MCF 10A (cell line): ENCODE measurements at regions not wholly inside any gene's neighbourhood (a gene's known extent, or its start where the extent isn't known, plus 50 kb on each side); places are given as distances from the start of the nearest gene placed in this dataset.

Experiments used
- BruUV-seq: library from RNA; stranded (reverse); fragments of 400-500 nt; replicated peaks from 2 replicates; lab custom pipeline; 2021; lab: Mats Ljungman, UMichigan
- CTCF ChIA-PET: fragments of 300-600 bp; sonication (Branson Sonifier 250); formaldehyde crosslinking; extraction: SDS; loops from one replicate; lab custom pipeline; 2021; ENCODE audit warnings: antibody characterized with exemption, inconsistent platforms; lab: Yijun Ruan, JAX
- POLR2A ChIA-PET: fragments of 300-600, 350-650 bp; sonication (Branson Sonifier 250); formaldehyde crosslinking; extraction: SDS; loops from one replicate; lab custom pipeline; 2020; ENCODE audit warnings: antibody characterized with exemption, inconsistent platforms; lab: Yijun Ruan, JAX
- DNase-seq: peaks from one replicate; pipeline ENCODE4 v3.0.0-alpha.2; 2018; ENCODE audit not compliant: unreplicated experiment
- H3K27ac Mint-ChIP-seq: one replicate; pipeline ENCODE4 v1.8.0; 2022; ENCODE audit warnings: mild to moderate bottlenecking, low read depth, mixed read lengths; ENCODE audit not compliant: unreplicated experiment
- H3K27me3 Mint-ChIP-seq: one replicate; pipeline ENCODE4 v1.8.0; 2022; ENCODE audit warnings: mixed read lengths; ENCODE audit not compliant: insufficient read depth, unreplicated experiment
- H3K36me3 Mint-ChIP-seq: one replicate; pipeline ENCODE4 v1.8.0; 2022; ENCODE audit warnings: mild to moderate bottlenecking, moderate library complexity, mixed read lengths; ENCODE audit not compliant: insufficient read depth, unreplicated experiment
- H3K4me1 Mint-ChIP-seq: one replicate; pipeline ENCODE4 v1.8.0; 2022; ENCODE audit warnings: mixed read lengths; ENCODE audit not compliant: insufficient read depth, unreplicated experiment
- H3K4me3 Mint-ChIP-seq: one replicate; pipeline ENCODE4 v1.8.0; 2022; ENCODE audit warnings: mild to moderate bottlenecking, moderate library complexity, mixed read lengths; ENCODE audit not compliant: unreplicated experiment
- H3K9me3 Mint-ChIP-seq: one replicate; pipeline ENCODE4 v1.8.0; 2022; ENCODE audit warnings: mixed read lengths; ENCODE audit not compliant: unreplicated experiment
- CTCF ChIP-seq: fragments of 200-600 bp; IDR thresholded peaks from one replicate; pipeline ENCODE4 v1.8.0; 2022; ENCODE audit warnings: antibody characterized with exemption, mild to moderate bottlenecking; ENCODE audit not compliant: unreplicated experiment
- intact Hi-C: fragments of 100-400 bp; cut with micrococcal nuclease; formaldehyde crosslinking; loops from 2 replicates; pipeline ENCODE4 v1.14.1; 2022

- Mint-ChIP-seq H3K9me3 (no peaks in the 10 kb centered on the region), H3K27ac (no peak overlapping the region), H3K27me3 (no peaks in the 10 kb centered on the region), H3K4me1 (peaks cover 12% of the 10 kb centered on the region), H3K36me3 (no peaks in the 10 kb centered on the region), H3K4me3 (no peak overlapping the region)
- intact Hi-C loops = no loop called here
- BruUV-seq = no TSS peak
- no peak for DNase-seq
- ChIA-PET POLR2A (no interaction called here), CTCF (interaction anchor here (0.6 kb wide), 1 partner anchor 440 kb away, joined by 6 read pairs; no protein-coding TSS in a partner anchor)
- no peak for TF ChIP-seq CTCF
Measured at GRCh38 chr6:4363656-4364055, 228.3 kb upstream of the ECI2 start.

GRCh38 chr6:4362326-4362725 is 227.0 kb upstream of the ECI2 start:
- H3K27ac Mint-ChIP-seq = no peak overlapping the region
- intact Hi-C loops = no loop called here
- H3K36me3 Mint-ChIP-seq = no peaks in the 10 kb centered on the region
- H3K4me3 Mint-ChIP-seq = no peak overlapping the region
- CTCF ChIA-PET = interaction anchor here (0.7 kb wide), 1 partner anchor 14 kb away, joined by 3 read pairs; no protein-coding TSS in a partner anchor
- POLR2A ChIA-PET = interaction anchor here (1.5 kb wide), 1 partner anchor 32 kb away, joined by 3 read pairs; no protein-coding TSS in a partner anchor
- no peaks in the 10 kb centered on the region for H3K9me3 Mint-ChIP-seq
- H3K27me3 Mint-ChIP-seq = no peaks in the 10 kb centered on the region
- BruUV-seq = no TSS peak
- peaks cover 22% of the 10 kb centered on the region for H3K4me1 Mint-ChIP-seq
- no peak for TF ChIP-seq CTCF
- no peak for DNase-seq

GRCh38 chr6:4360920-4361319 is 225.5 kb upstream of the ECI2 start:
- Mint-ChIP-seq H3K27ac (no peak overlapping the region), H3K36me3 (no peaks in the 10 kb centered on the region), H3K4me1 (peaks cover 24% of the 10 kb centered on the region), H3K9me3 (no peaks in the 10 kb centered on the region), H3K27me3 (no peaks in the 10 kb centered on the region), H3K4me3 (no peak overlapping the region)
- TF ChIP-seq CTCF = no peak
- ChIA-PET CTCF (interaction anchor here (0.6 kb wide), 1 partner anchor 1977 kb away, joined by 3 read pairs; no protein-coding TSS in a partner anchor), POLR2A (interaction anchor here (1.5 kb wide), 1 partner anchor 34 kb away, joined by 3 read pairs; no protein-coding TSS in a partner anchor)
- intact Hi-C loops = no loop called here
- BruUV-seq = no TSS peak
- no peak for DNase-seq

- ChIA-PET CTCF (interaction anchor here (0.7 to 0.9 kb wide), 3 partner anchors 10 to 578 kb away, joined by 3 to 4 read pairs (median 3); no protein-coding TSS in a partner anchor), POLR2A (interaction anchor here (0.8 to 1.7 kb wide), 8 partner anchors 42 to 723 kb away, joined by 3 to 7 read pairs (median 4); no protein-coding TSS in a partner anchor)
- intact Hi-C loops = loop anchor here (5.0 kb wide), 1 partner anchor 43 kb away; no protein-coding TSS in a partner anchor
- Mint-ChIP-seq H3K27ac (peak overlapping the region; percentile 97), H3K36me3 (peaks cover 6% of the 10 kb centered on the region), H3K4me1 (peaks cover 30% of the 10 kb centered on the region), H3K4me3 (peak overlapping the region; percentile 40), H3K27me3 (no peaks in the 10 kb centered on the region), H3K9me3 (no peaks in the 10 kb centered on the region)
- DNase-seq = no peak
- TF ChIP-seq CTCF = no peak
- TSS peak; percentile 93 for BruUV-seq
Measured at GRCh38 chr6:4359108-4359730, 223.8 kb upstream of the ECI2 start.
